K562 (cell line): ENCODE measurements at regions not wholly inside any gene's neighbourhood (a gene's known extent, or its start where the extent isn't known, plus 50 kb on each side); places are given as distances from the start of the nearest gene placed in this dataset.

Experiments
- CBX2 ChIP-seq: fragments of 200-600 bp; sonication (generic); IDR thresholded peaks from one replicate; pipeline ENCODE4 v1.6.1; 2012; ENCODE audit warnings: mild to moderate bottlenecking, low read length, inconsistent platforms; ENCODE audit not compliant: insufficient read depth, poor library complexity, severe bottlenecking
- JUN ChIP-seq, 2 experiments: sonication (generic) in 1 of 2; formaldehyde crosslinking in 1 of 2; IDR thresholded peaks; 2 replicates each; pipeline versions ENCODE4 v1.6.1 to v1.8.0; 2012 to 2022; ENCODE audit warnings: borderline replicate concordance in 2 of 2, mild to moderate bottlenecking in 2 of 2, improper control_type of control experiment in 1 of 2, low read depth in 1 of 2, low read length in 1 of 2, missing genetic modification reagents in 1 of 2
- ZBTB5 ChIP-seq: fragments of 450-650 bp; IDR thresholded peaks from 2 replicates; pipeline ENCODE4 v1.6.1; 2017; ENCODE audit warnings: antibody characterized with exemption
- ZFPM2 ChIP-seq: fragments of 250-450 bp; sonication (Bioruptor Pico); IDR thresholded peaks from 2 replicates; pipeline ENCODE4 v1.5.1; 2022; ENCODE audit warnings: mild to moderate bottlenecking
- ZNF3 ChIP-seq: fragments of 250-450 bp; sonication (Bioruptor Pico); IDR thresholded peaks from 2 replicates; pipeline ENCODE4 v1.5.0; 2021; ENCODE audit warnings: mild to moderate bottlenecking, moderate library complexity
- ZNF507 ChIP-seq: conservative IDR thresholded peaks from 2 replicates; pipeline ENCODE4 v1.6.1; 2017; ENCODE audit warnings: missing genetic modification characterization, missing compliant biosample characterization

DNA sequence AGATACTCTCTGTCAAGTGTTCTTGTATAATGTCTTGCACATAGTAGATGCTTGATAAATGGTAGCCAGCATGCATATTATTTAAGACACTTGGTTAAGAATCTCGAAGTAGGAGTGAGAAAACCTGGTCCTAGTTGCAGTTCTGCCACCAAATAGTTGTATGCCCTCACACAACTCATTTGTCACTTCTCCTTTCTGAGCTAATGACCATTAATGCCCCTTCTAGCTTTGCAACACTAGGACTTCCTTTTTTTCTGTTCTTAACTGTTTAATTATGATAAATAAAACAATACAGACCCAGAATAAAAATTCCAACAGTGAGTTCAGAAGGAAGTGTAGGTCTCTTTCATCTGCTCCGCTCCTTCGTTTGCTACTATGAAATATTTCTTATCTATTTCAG lies 453.6 kb downstream of the TMEM135 start:
- no peak for TF ChIP-seq ZBTB5
- TF ChIP-seq JUN (IDR thresholded peaks at IDR 0.05; ENCODE audit: borderline replicate concordance, low read depth, low read length): no peak
- no peak for TF ChIP-seq JUN (CRISPR knock-in tag; IDR thresholded peaks at IDR 0.05; ENCODE audit: borderline replicate concordance)
- no peak for TF ChIP-seq ZNF507
- no peak for TF ChIP-seq ZFPM2 (CRISPR knock-in tag)
- no peak for TF ChIP-seq CBX2
- TF ChIP-seq ZNF3: no peak
